ENCODE measurements at regions not wholly inside any gene's neighbourhood (a gene's known extent, or its start where the extent isn't known, plus 50 kb on each side); places are given as distances from the start of the nearest gene placed in this dataset.

GRCh38 chr1:164233149-164233548 is 325.8 kb upstream of the PBX1 start:
- DNase-seq: no peak
- no peaks in the 10 kb centered on the region for H3K9me2 ChIP-seq
- H3F3A ChIP-seq (replicated peaks; ENCODE audit: insufficient read depth): no peaks in the 10 kb centered on the region
- H3K4me1 ChIP-seq (ENCODE audit: control insufficient read depth in 1 of 2, insufficient read depth in 2 of 2, low read depth in 1 of 2, low read length in 1 of 2): no peaks in the 10 kb centered on the region
- H4K20me1 ChIP-seq (ENCODE audit: insufficient read depth): no peaks in the 10 kb centered on the region
- POLR2A ChIA-PET: no interaction called here
- H3K27me3 ChIP-seq (ENCODE audit: insufficient read depth): no peaks in the 10 kb centered on the region
- no peak overlapping the region for H3K4me2 ChIP-seq
- no peaks in the 10 kb centered on the region for H3K9me3 ChIP-seq
- TF ChIP-seq POLR2AphosphoS5 (IDR thresholded peaks at IDR 0.05; ENCODE audit: low read depth, low read length) (no peak), EZH2phosphoT487 (IDR thresholded peaks at IDR 0.05; ENCODE audit: borderline replicate concordance, low read depth) (no peak), NRF1 (IDR thresholded peaks at IDR 0.05; ENCODE audit: low read depth, low read length) (no peak), RCOR1 (IDR thresholded peaks at IDR 0.05; ENCODE audit: low read length) (no peak), GABPA (IDR thresholded peaks at IDR 0.05; ENCODE audit: low read depth) (no peak)
- H3K36me3 ChIP-seq (replicated peaks in 1 of 2; ENCODE audit: control insufficient read depth in 1 of 2, insufficient read depth in 2 of 2, low read length in 1 of 2): no peaks in the 10 kb centered on the region
- no peak overlapping the region for H2AFZ ChIP-seq (ENCODE audit: low read depth)
- CTCF ChIA-PET: no interaction called here
- no peaks in the 10 kb centered on the region for H3K79me2 ChIP-seq (ENCODE audit: insufficient read depth)
- no peak overlapping the region for H3K27ac ChIP-seq (ENCODE audit: low read depth in 2 of 2, low read length in 1 of 2)
- 21% methylated on average over 3 of the region's 3 CpGs for WGBS (ENCODE audit: low lambda C conversion rate)
- no peak overlapping the region for H3K4me3 ChIP-seq (ENCODE audit: low read depth in 2 of 2, low read length in 1 of 2)
- H3K9ac ChIP-seq: no peak overlapping the region

GRCh38 chr1:164240081-164240480 is 318.9 kb upstream of the PBX1 start:
- Histone ChIP-seq H2AFZ (ENCODE audit: low read depth) (no peak overlapping the region), H3F3A (replicated peaks; ENCODE audit: insufficient read depth) (no peaks in the 10 kb centered on the region), H4K20me1 (ENCODE audit: insufficient read depth) (no peaks in the 10 kb centered on the region), H3K4me3 (ENCODE audit: low read depth in 2 of 2, low read length in 1 of 2) (no peak overlapping the region), H3K27me3 (ENCODE audit: insufficient read depth) (no peaks in the 10 kb centered on the region), H3K9ac (no peak overlapping the region), H3K79me2 (ENCODE audit: insufficient read depth) (no peaks in the 10 kb centered on the region), H3K9me2 (no peaks in the 10 kb centered on the region), H3K9me3 (no peaks in the 10 kb centered on the region), H3K4me2 (no peak overlapping the region), H3K27ac (ENCODE audit: low read depth in 2 of 2, low read length in 1 of 2) (no peak overlapping the region), H3K36me3 (replicated peaks in 1 of 2; ENCODE audit: control insufficient read depth in 1 of 2, insufficient read depth in 2 of 2, low read length in 1 of 2) (no peaks in the 10 kb centered on the region), H3K4me1 (ENCODE audit: control insufficient read depth in 1 of 2, insufficient read depth in 2 of 2, low read depth in 1 of 2, low read length in 1 of 2) (no peaks in the 10 kb centered on the region)
- DNase-seq: no peak
- ChIA-PET POLR2A (no interaction called here), CTCF (interaction anchor here (1.0 kb wide), 1 partner anchor 23 kb away, joined by 3 read pairs; no protein-coding TSS in a partner anchor)
- WGBS (ENCODE audit: low lambda C conversion rate): 14% methylated on average over 4 of the region's 4 CpGs
- TF ChIP-seq CTCF (IDR thresholded peaks at IDR 0.05) (0 out of 2 replicates have a peak, but pooled peaks have one; percentile 8), TEAD4 (IDR thresholded peaks at IDR 0.05; ENCODE audit: borderline replicate concordance, insufficient read depth) (no peak), RAD21 (IDR thresholded peaks at IDR 0.05; ENCODE audit: low read length) (peak; percentile 23; the same call in 1 of the 2 replicates)

GRCh38 chr1:164250365-164250764 is 308.6 kb upstream of the PBX1 start:
- POLR2A ChIA-PET: no interaction called here

More at GRCh38 chr1:164250365-164250764, 308.6 kb upstream of the PBX1 start:
- H3K4me2 ChIP-seq: no peak overlapping the region
- no peaks in the 10 kb centered on the region for H3K27me3 ChIP-seq (ENCODE audit: insufficient read depth)
- H3K79me2 ChIP-seq (ENCODE audit: insufficient read depth): no peaks in the 10 kb centered on the region
- no peaks in the 10 kb centered on the region for H3K4me1 ChIP-seq (ENCODE audit: control insufficient read depth in 1 of 2, insufficient read depth in 2 of 2, low read depth in 1 of 2, low read length in 1 of 2)
- no peaks in the 10 kb centered on the region for H3K36me3 ChIP-seq (replicated peaks in 1 of 2; ENCODE audit: control insufficient read depth in 1 of 2, insufficient read depth in 2 of 2, low read length in 1 of 2)
- no peak overlapping the region for H3K27ac ChIP-seq (ENCODE audit: low read depth in 2 of 2, low read length in 1 of 2)
- TF ChIP-seq TAF1 (IDR thresholded peaks at IDR 0.05; ENCODE audit: borderline replicate concordance, low read depth, low read length) (no peak), PBX3 (IDR thresholded peaks at IDR 0.05) (no peak), TEAD4 (IDR thresholded peaks at IDR 0.05; ENCODE audit: borderline replicate concordance, insufficient read depth) (no peak), SMC3 (IDR thresholded peaks at IDR 0.05; ENCODE audit: low read depth, low read length) (no peak), YY1 (IDR thresholded peaks at IDR 0.05; ENCODE audit: low read depth) (no peak), ZBTB33 (IDR thresholded peaks at IDR 0.05; ENCODE audit: borderline replicate concordance, low read depth) (no peak), MXI1 (IDR thresholded peaks at IDR 0.05; ENCODE audit: low read depth, low read length) (no peak), FOXJ3 (CRISPR knock-in tag; IDR thresholded peaks at IDR 0.05) (no peak)
- H3K9ac ChIP-seq: no peak overlapping the region
- no peak overlapping the region for H2AFZ ChIP-seq (ENCODE audit: low read depth)
- H4K20me1 ChIP-seq (ENCODE audit: insufficient read depth): no peaks in the 10 kb centered on the region
- H3K4me3 ChIP-seq (ENCODE audit: low read depth in 2 of 2, low read length in 1 of 2): no peak overlapping the region
- CTCF ChIA-PET: interaction anchor here (1.0 kb wide), 1 partner anchor 67 kb away, joined by 3 read pairs; no protein-coding TSS in a partner anchor
- no peaks in the 10 kb centered on the region for H3K9me2 ChIP-seq
- no peaks in the 10 kb centered on the region; the same call in 1 of the 2 replicates for H3K9me3 ChIP-seq
- no peak for DNase-seq
- no peaks in the 10 kb centered on the region for H3F3A ChIP-seq (replicated peaks; ENCODE audit: insufficient read depth)

Data from SK-N-SH (cell line).